Mesendoderm (in vitro differentiated cells): ENCODE measurements at regions not wholly inside any gene's neighbourhood (a gene's known extent, or its start where the extent isn't known, plus 50 kb on each side); places are given as distances from the start of the nearest gene placed in this dataset.
"Not testable (repeated sequence)": the region's sequence is repeated elsewhere in the genome, so short reads cannot be mapped to it uniquely, and the experiment has no call there.

Source experiments
- DNase-seq: peaks from one replicate; pipeline ENCODE4 v3.0.0; 2013
- H2AK5ac ChIP-seq: 2 replicates; pipeline ENCODE4 v1.6.1; 2013; ENCODE audit warnings: low read length, inconsistent platforms
- H2BK120ac ChIP-seq: 2 replicates; pipeline ENCODE4 v1.6.1; 2013; ENCODE audit warnings: low read depth, mild to moderate bottlenecking, low read length, moderate library complexity, mixed read lengths
- H2BK15ac ChIP-seq: replicated peaks from 2 replicates; pipeline ENCODE4 v1.6.1; 2013; ENCODE audit warnings: low read depth, mild to moderate bottlenecking, moderate library complexity
- H2BK5ac ChIP-seq: 2 replicates; pipeline ENCODE4 v1.6.1; 2013; ENCODE audit warnings: low read length, inconsistent platforms
- H3K18ac ChIP-seq: 2 replicates; pipeline ENCODE4 v1.6.1; 2013; ENCODE audit warnings: mild to moderate bottlenecking, low read length, mixed read lengths
- H3K23ac ChIP-seq: one replicate; pipeline ENCODE4 v1.6.1; 2013; ENCODE audit warnings: low read length
- H3K27ac ChIP-seq: 2 replicates; pipeline ENCODE4 v1.5.1; 2013; ENCODE audit warnings: low read depth, mild to moderate bottlenecking, inconsistent platforms, low read length, moderate library complexity
- H3K27me3 ChIP-seq: 2 replicates; pipeline ENCODE4 v1.6.1; 2013; ENCODE audit warnings: low read length, control low read depth, mild to moderate bottlenecking, inconsistent platforms; ENCODE audit not compliant: insufficient read depth, poor library complexity
- H3K36me3 ChIP-seq: 2 replicates; pipeline ENCODE4 v1.6.1; 2013; ENCODE audit warnings: low read length, inconsistent platforms; ENCODE audit not compliant: control insufficient read depth, insufficient read depth
- H3K4ac ChIP-seq: one replicate; pipeline ENCODE4 v1.6.1; 2013; ENCODE audit warnings: low read depth, mild to moderate bottlenecking, low read length, moderate library complexity
- H3K4me1 ChIP-seq: 2 replicates; pipeline ENCODE4 v1.6.1; 2013; ENCODE audit warnings: low read depth, low read length, inconsistent platforms; ENCODE audit not compliant: control insufficient read depth
- H3K4me2 ChIP-seq: 2 replicates; pipeline ENCODE4 v1.6.1; 2013; ENCODE audit warnings: low read length
- H3K4me3 ChIP-seq: 2 replicates; pipeline ENCODE4 v1.5.1; 2013; ENCODE audit warnings: mild to moderate bottlenecking, low read length
- H3K56ac ChIP-seq: one replicate; pipeline ENCODE4 v1.6.1; 2013; ENCODE audit warnings: low read length
- H3K79me1 ChIP-seq: 2 replicates; pipeline ENCODE4 v1.6.1; 2013; ENCODE audit warnings: low read length, inconsistent platforms
- H3K79me2 ChIP-seq: 2 replicates; pipeline ENCODE4 v1.6.1; 2013; ENCODE audit warnings: mild to moderate bottlenecking, low read length; ENCODE audit not compliant: control insufficient read depth, insufficient read depth
- H3K9ac ChIP-seq: 2 replicates; pipeline ENCODE4 v1.6.1; 2013; ENCODE audit warnings: low read length, inconsistent platforms
- H4K5ac ChIP-seq: one replicate; pipeline ENCODE4 v1.6.1; 2013; ENCODE audit warnings: low read length
- H4K8ac ChIP-seq: one replicate; pipeline ENCODE4 v1.6.1; 2013; ENCODE audit warnings: low read depth, mild to moderate bottlenecking, control low read depth, low read length, moderate library complexity
- WGBS: extraction: QIAGEN DNeasy Blood & Tissue Kit; methylation state at CpG from one replicate; pipeline ENCODE4 v1.1.7; 2013; ENCODE audit warnings: low lambda C conversion rate, missing lambda C conversion rate; ENCODE audit not compliant: insufficient coverage; ENCODE audit errors: extremely low coverage; 5-methylcytosine and 5-hydroxymethylcytosine counted together

GRCh38 chr10:23981520-23982309, 227.2 kb upstream of the KIAA1217 start:
- Histone ChIP-seq H3K56ac (no peak overlapping the region), H4K8ac (no peak overlapping the region), H3K27ac (no peak overlapping the region), H2BK15ac (no peak overlapping the region), H2BK120ac (no peak overlapping the region), H3K4me3 (no peak overlapping the region), H2BK5ac (no peak overlapping the region), H3K4me2 (no peak overlapping the region), H3K79me2 (no peaks in the 10 kb centered on the region), H3K4me1 (no peaks in the 10 kb centered on the region), H3K4ac (no peak overlapping the region), H3K9ac (no peak overlapping the region), H3K27me3 (no peaks in the 10 kb centered on the region), H2AK5ac (no peak overlapping the region), H3K79me1 (no peaks in the 10 kb centered on the region), H3K23ac (no peak overlapping the region), H3K36me3 (no peaks in the 10 kb centered on the region), H3K18ac (no peak overlapping the region), H4K5ac (no peak overlapping the region)
- no CpG with 5 or more reads among the region's 3 CpGs for WGBS
- peak; percentile 8 for DNase-seq

- H3K79me1 ChIP-seq, H4K8ac ChIP-seq, H3K23ac ChIP-seq, H2AK5ac ChIP-seq, H3K4me2 ChIP-seq, H3K4me3 ChIP-seq, H3K56ac ChIP-seq, H3K79me2 ChIP-seq, H3K27me3 ChIP-seq, H3K36me3 ChIP-seq, H2BK15ac ChIP-seq, H3K9ac ChIP-seq, H4K5ac ChIP-seq, H3K27ac ChIP-seq, H2BK5ac ChIP-seq, DNase-seq, H2BK120ac ChIP-seq, H3K18ac ChIP-seq, H3K4me1 ChIP-seq, H3K4ac ChIP-seq: not testable (repeated sequence)
- no CpG with 5 or more reads among the region's 1 CpG for WGBS
Observed at GRCh38 chr10:23984405-23984804, 224.5 kb upstream of the KIAA1217 start.

- Histone ChIP-seq H3K9ac (no peak overlapping the region), H3K79me1 (no peaks in the 10 kb centered on the region), H3K23ac (no peak overlapping the region), H3K18ac (no peak overlapping the region), H3K4me3 (no peak overlapping the region), H3K79me2 (no peaks in the 10 kb centered on the region), H3K56ac (no peak overlapping the region), H3K4me2 (no peak overlapping the region), H2BK120ac (no peak overlapping the region), H3K27ac (no peak overlapping the region), H4K8ac (no peak overlapping the region), H3K4ac (no peak overlapping the region), H3K4me1 (no peaks in the 10 kb centered on the region), H2BK5ac (no peak overlapping the region), H2BK15ac (no peak overlapping the region), H4K5ac (no peak overlapping the region), H2AK5ac (no peak overlapping the region), H3K27me3 (no peaks in the 10 kb centered on the region), H3K36me3 (no peaks in the 10 kb centered on the region)
- no CpG with 5 or more reads among the region's 7 CpGs for WGBS
- no peak for DNase-seq
Observed at GRCh38 chr10:23988006-23988405, 220.9 kb upstream of the KIAA1217 start.

GRCh38 chr10:23994459-23995046, 214.4 kb upstream of the KIAA1217 start:
- H3K79me2 ChIP-seq: no peaks in the 10 kb centered on the region
- no peak overlapping the region for H3K18ac ChIP-seq
- no peak overlapping the region for H4K5ac ChIP-seq
- H2BK15ac ChIP-seq: no peak overlapping the region
- H3K23ac ChIP-seq: no peak overlapping the region
- no peak overlapping the region for H3K4me2 ChIP-seq
- WGBS: no CpG with 5 or more reads among the region's 6 CpGs
- no peak overlapping the region for H3K9ac ChIP-seq
- no peak overlapping the region for H2AK5ac ChIP-seq
- H2BK120ac ChIP-seq: no peak overlapping the region
- H3K4me3 ChIP-seq: no peak overlapping the region
- H3K56ac ChIP-seq: no peak overlapping the region
- no peak overlapping the region for H3K4ac ChIP-seq
- H3K79me1 ChIP-seq: no peaks in the 10 kb centered on the region
- no peak overlapping the region for H3K27ac ChIP-seq
- H3K36me3 ChIP-seq: no peaks in the 10 kb centered on the region
- no peak overlapping the region for H4K8ac ChIP-seq
- no peaks in the 10 kb centered on the region for H3K4me1 ChIP-seq
- peak; percentile 69 for DNase-seq
- H3K27me3 ChIP-seq: no peaks in the 10 kb centered on the region
- H2BK5ac ChIP-seq: no peak overlapping the region

GRCh38 chr10:23999445-23999844, 209.5 kb upstream of the KIAA1217 start:
- H2BK15ac ChIP-seq: no peak overlapping the region
- H3K56ac ChIP-seq: no peak overlapping the region
- H2BK5ac ChIP-seq: no peak overlapping the region
- peak overlapping the region; percentile 16 for H3K23ac ChIP-seq
- no CpG with 5 or more reads among the region's 9 CpGs for WGBS
- no peaks in the 10 kb centered on the region for H3K4me1 ChIP-seq
- no peak overlapping the region for H3K9ac ChIP-seq
- no peak overlapping the region for H4K5ac ChIP-seq
- H3K4me2 ChIP-seq: no peak overlapping the region
- no peaks in the 10 kb centered on the region for H3K79me2 ChIP-seq
- no peak overlapping the region for H3K4ac ChIP-seq
- no peak overlapping the region for H3K4me3 ChIP-seq
- no peaks in the 10 kb centered on the region for H3K79me1 ChIP-seq
- DNase-seq: no peak
- no peak overlapping the region for H3K27ac ChIP-seq
- H3K18ac ChIP-seq: no peak overlapping the region
- no peak overlapping the region for H2BK120ac ChIP-seq
- no peak overlapping the region for H4K8ac ChIP-seq
- H3K27me3 ChIP-seq: no peaks in the 10 kb centered on the region
- H3K36me3 ChIP-seq: no peaks in the 10 kb centered on the region
- no peak overlapping the region for H2AK5ac ChIP-seq
